PC-9 (cell line): ENCODE measurements at regions not wholly inside any gene's neighbourhood (a gene's known extent, or its start where the extent isn't known, plus 50 kb on each side); places are given as distances from the start of the nearest gene placed in this dataset.

Source experiments
- BruUV-seq: library from RNA; stranded (reverse); fragments of 400-500 nt; replicated peaks from 2 replicates; lab custom pipeline; 2021; lab: Mats Ljungman, UMichigan
- CTCF ChIA-PET: fragments of 300-600 bp; sonication (Branson Sonifier 250); formaldehyde crosslinking; loops from one replicate; lab custom pipeline; 2022; ENCODE audit warnings: antibody characterized with exemption; lab: Charles Lee
- POLR2A ChIA-PET: fragments of 300-600 bp; sonication (Branson Sonifier 250); formaldehyde crosslinking; loops from one replicate; lab custom pipeline; 2022; ENCODE audit warnings: antibody characterized with exemption; ENCODE audit not compliant: unreplicated experiment; lab: Charles Lee
- DNase-seq, 2 experiments: peaks; one replicate each; pipeline versions ENCODE4 v3.0.0 to v3.0.0-alpha.2; 2015 to 2022; ENCODE audit warnings: mixed read lengths in 1 of 2
- H2AFZ ChIP-seq: fragments of 200-600 bp; sonication (generic); 2 replicates; pipeline ENCODE4 v1.8.1; 2017; ENCODE audit warnings: antibody characterized with exemption
- H3F3A ChIP-seq: fragments of 200-600 bp; sonication (generic); 2 replicates; pipeline ENCODE4 v1.8.1; 2017; ENCODE audit warnings: antibody characterized with exemption, mild to moderate bottlenecking, low read depth; ENCODE audit not compliant: insufficient read depth
- H3K27ac ChIP-seq: fragments of 200-600 bp; sonication (generic); 2 replicates; pipeline ENCODE4 v1.6.1; 2016; ENCODE audit warnings: mixed run types
- H3K27me3 ChIP-seq: fragments of 200-600 bp; sonication (generic); 2 replicates; pipeline ENCODE4 v1.6.1; 2016; ENCODE audit warnings: low read depth, mixed run types; ENCODE audit not compliant: insufficient read depth
- H3K36me3 ChIP-seq: fragments of 200-600 bp; sonication (generic); 2 replicates; pipeline ENCODE4 v1.6.1; 2016; ENCODE audit warnings: low read depth, mixed run types
- H3K4me1 ChIP-seq: fragments of 200-600 bp; sonication (generic); replicated peaks from 2 replicates; pipeline ENCODE4 v1.6.1; 2016; ENCODE audit warnings: mixed run types; ENCODE audit not compliant: insufficient read depth
- H3K4me2 ChIP-seq: fragments of 200-600 bp; sonication (generic); 2 replicates; pipeline ENCODE4 v1.6.1; 2017; ENCODE audit warnings: mixed run types
- H3K4me3 ChIP-seq: fragments of 200-600 bp; sonication (generic); 2 replicates; pipeline ENCODE4 v1.6.1; 2016; ENCODE audit warnings: mixed run types
- H3K79me2 ChIP-seq: fragments of 200-600 bp; sonication (generic); 2 replicates; pipeline ENCODE4 v1.6.1; 2017; ENCODE audit warnings: low read depth, mixed run types
- H3K9me2 ChIP-seq: fragments of 200-600 bp; sonication (generic); 2 replicates; pipeline ENCODE4 v1.8.1; 2017; ENCODE audit warnings: mild to moderate bottlenecking; ENCODE audit not compliant: insufficient read depth
- H3K9me3 ChIP-seq: fragments of 200-600 bp; sonication (generic); 2 replicates; pipeline ENCODE4 v1.8.1; 2016; ENCODE audit warnings: low read depth; ENCODE audit not compliant: insufficient read depth
- H4K20me1 ChIP-seq: fragments of 200-600 bp; sonication (generic); 2 replicates; pipeline ENCODE4 v1.8.1; 2017; ENCODE audit not compliant: insufficient read depth
- CTCF ChIP-seq: fragments of 200-600 bp; sonication (generic); conservative IDR thresholded peaks from 2 replicates; pipeline ENCODE4 v1.6.1; 2017; ENCODE audit warnings: mixed run types, antibody characterized with exemption, mild to moderate bottlenecking, moderate library complexity
- EZH2 ChIP-seq: fragments of 200-600 bp; sonication (generic); IDR thresholded peaks from 2 replicates; pipeline ENCODE4 v1.8.0; 2017; ENCODE audit warnings: antibody characterized with exemption, low read depth
- intact Hi-C: fragments of 100-400 bp; cut with micrococcal nuclease; formaldehyde crosslinking; loops from one replicate; pipeline ENCODE4 v1.10.0; 2022; ENCODE audit not compliant: unreplicated experiment

DNA sequence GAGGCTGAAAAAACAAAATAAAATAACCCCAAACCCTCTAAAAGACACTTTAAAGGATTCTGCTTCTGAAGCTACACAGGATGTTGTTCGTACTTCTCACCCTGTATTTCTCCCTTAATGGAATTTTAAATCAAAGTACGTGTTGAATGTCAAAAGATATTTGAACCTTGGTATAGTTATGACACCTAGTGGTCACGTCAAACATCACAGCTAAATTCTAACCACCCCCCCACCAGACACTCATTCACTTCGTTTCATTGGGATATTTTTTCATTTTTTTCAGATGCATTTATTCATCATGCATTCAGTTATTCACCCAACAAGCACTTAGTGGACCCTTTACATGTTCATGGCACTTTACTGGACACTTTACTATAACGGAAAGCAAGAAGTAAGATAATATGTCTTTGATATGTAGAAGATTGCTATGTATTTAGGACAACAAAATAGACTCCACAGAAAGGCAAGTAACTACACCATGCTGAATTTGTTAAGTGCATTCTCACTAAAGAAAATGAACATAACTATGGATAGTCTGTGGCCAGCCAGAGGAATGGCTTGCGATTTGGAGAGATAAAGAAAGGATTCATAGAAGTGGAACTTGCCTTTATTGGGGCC is 62.5 kb upstream of the GPR174 start:
- Histone ChIP-seq H3K4me1 (no peaks in the 10 kb centered on the region), H3K9me2 (no peaks in the 10 kb centered on the region), H4K20me1 (no peaks in the 10 kb centered on the region), H2AFZ (no peak overlapping the region), H3K79me2 (no peaks in the 10 kb centered on the region), H3K9me3 (no peaks in the 10 kb centered on the region), H3K36me3 (no peaks in the 10 kb centered on the region), H3K4me2 (no peak overlapping the region), H3K27me3 (no peaks in the 10 kb centered on the region), H3K4me3 (no peak overlapping the region), H3K27ac (no peak overlapping the region), H3F3A (no peaks in the 10 kb centered on the region)
- ChIA-PET CTCF (no interaction called here), POLR2A (interaction anchor here (0.7 kb wide), 1 partner anchor 954 kb away, joined by 3 read pairs; no protein-coding TSS in a partner anchor)
- TF ChIP-seq EZH2: no peak
- peak; percentile 71 for TF ChIP-seq CTCF
- no peak for DNase-seq
- intact Hi-C loops: loop anchor here (2.0 kb wide), 1 partner anchor 527 kb away; no protein-coding TSS in a partner anchor
- no TSS peak for BruUV-seq

DNA sequence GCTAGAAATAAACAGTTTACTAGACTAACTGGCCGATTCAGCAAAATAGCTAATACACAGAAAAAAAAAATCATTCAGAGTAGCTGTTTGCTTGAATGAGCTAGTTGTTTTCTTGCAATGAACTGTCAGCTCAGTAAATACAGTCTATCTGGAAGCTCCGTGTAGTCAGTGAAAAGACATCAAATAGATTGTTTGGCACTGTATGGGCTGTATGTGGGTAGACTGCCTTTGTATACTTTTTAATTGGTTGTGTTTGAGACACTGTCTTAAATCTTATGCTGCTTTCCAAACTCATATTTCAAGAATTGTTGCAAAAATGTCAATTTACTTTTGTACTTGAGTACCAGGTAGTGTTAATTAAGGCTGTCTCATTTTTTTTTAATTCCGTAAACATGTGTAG is 61.6 kb upstream of the GPR174 start:
- TF ChIP-seq EZH2: no peak
- TF ChIP-seq CTCF: no peak
- no peak for DNase-seq
- no peak overlapping the region for H3K4me3 ChIP-seq
- ChIA-PET CTCF (no interaction called here), POLR2A (no interaction called here)
- no TSS peak for BruUV-seq
- H3F3A ChIP-seq: no peaks in the 10 kb centered on the region
- no peaks in the 10 kb centered on the region for H3K9me2 ChIP-seq
- H4K20me1 ChIP-seq: no peaks in the 10 kb centered on the region
- H3K4me2 ChIP-seq: no peak overlapping the region
- H3K27me3 ChIP-seq: no peaks in the 10 kb centered on the region
- intact Hi-C loops: loop anchor here (2.0 kb wide), 1 partner anchor 528 kb away; no protein-coding TSS in a partner anchor
- no peaks in the 10 kb centered on the region for H3K4me1 ChIP-seq
- H3K9me3 ChIP-seq: no peaks in the 10 kb centered on the region
- H2AFZ ChIP-seq: no peak overlapping the region
- H3K36me3 ChIP-seq: no peaks in the 10 kb centered on the region
- H3K27ac ChIP-seq: no peak overlapping the region
- H3K79me2 ChIP-seq: no peaks in the 10 kb centered on the region

DNA sequence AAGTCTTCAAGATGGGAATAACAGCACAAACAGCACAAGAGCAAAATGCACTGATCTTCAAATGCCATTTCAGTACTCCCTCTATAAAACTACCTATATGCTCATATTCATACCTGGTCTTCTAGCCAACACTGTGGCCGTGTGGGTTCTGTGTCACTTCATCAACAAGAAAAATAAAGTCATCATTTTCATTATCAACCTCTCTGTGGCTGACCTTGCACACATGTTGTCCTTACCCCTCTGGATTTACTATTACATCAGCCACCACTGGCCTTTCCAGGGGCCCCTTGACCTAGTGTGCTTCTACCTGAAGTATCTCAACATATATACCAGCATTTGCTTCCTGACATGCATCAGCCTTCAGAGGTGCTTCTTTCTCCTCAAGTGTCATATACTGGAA is 59.6 kb upstream of the GPR174 start:
- no peaks in the 10 kb centered on the region for H3K9me3 ChIP-seq
- H3K27me3 ChIP-seq: no peaks in the 10 kb centered on the region
- intact Hi-C loops: no loop called here
- no TSS peak for BruUV-seq
- H4K20me1 ChIP-seq: no peaks in the 10 kb centered on the region
- CTCF ChIA-PET: no interaction called here
- no peaks in the 10 kb centered on the region for H3K4me1 ChIP-seq
- no peak overlapping the region for H3K27ac ChIP-seq
- TF ChIP-seq EZH2 (no peak), CTCF (no peak)
- H3K36me3 ChIP-seq: no peaks in the 10 kb centered on the region
- no peak overlapping the region for H3K4me2 ChIP-seq
- H3K9me2 ChIP-seq: no peaks in the 10 kb centered on the region
- H3K4me3 ChIP-seq: no peak overlapping the region
- H3F3A ChIP-seq: no peaks in the 10 kb centered on the region
- DNase-seq: no peak
- no peak overlapping the region for H2AFZ ChIP-seq
- no peaks in the 10 kb centered on the region for H3K79me2 ChIP-seq
- POLR2A ChIA-PET: no interaction called here
